ENCODE measurements at regions not wholly inside any gene's neighbourhood (a gene's known extent, or its start where the extent isn't known, plus 50 kb on each side); places are given as distances from the start of the nearest gene placed in this dataset.
"Not testable (repeated sequence)": the region's sequence is repeated elsewhere in the genome, so short reads cannot be mapped to it uniquely, and the experiment has no call there.

- Histone ChIP-seq H3K27ac (ENCODE audit: low read depth, low read length) (no peak overlapping the region), H3K9ac (ENCODE audit: low read depth, low read length) (no peak overlapping the region), H3K36me3 (ENCODE audit: control insufficient read depth, insufficient read depth, low read length) (no peaks in the 10 kb centered on the region), H3K9me3 (ENCODE audit: control insufficient read depth, insufficient read depth, low read length) (no peaks in the 10 kb centered on the region), H3K4me1 (ENCODE audit: control insufficient read depth, insufficient read depth, low read length) (no peaks in the 10 kb centered on the region), H3K27me3 (ENCODE audit: control insufficient read depth, insufficient read depth, low read length) (no peaks in the 10 kb centered on the region), H3K4me3 (ENCODE audit: low read depth, low read length) (no peak overlapping the region)
Measured at GRCh38 chr13:109939180-109939579, 152.8 kb upstream of the IRS2 start.

- H3K4me1 ChIP-seq (ENCODE audit: control insufficient read depth, insufficient read depth, low read length): peaks cover under 1% of the 10 kb centered on the region; the same call in 1 of the 2 replicates
- no peaks in the 10 kb centered on the region for H3K36me3 ChIP-seq (ENCODE audit: control insufficient read depth, insufficient read depth, low read length)
- H3K9ac ChIP-seq (ENCODE audit: low read depth, low read length): no peak overlapping the region
- H3K9me3 ChIP-seq (ENCODE audit: control insufficient read depth, insufficient read depth, low read length): no peaks in the 10 kb centered on the region
- no peak overlapping the region for H3K4me3 ChIP-seq (ENCODE audit: low read depth, low read length)
- no peak overlapping the region for H3K27ac ChIP-seq (ENCODE audit: low read depth, low read length)
- no peaks in the 10 kb centered on the region for H3K27me3 ChIP-seq (ENCODE audit: control insufficient read depth, insufficient read depth, low read length)
Measured at GRCh38 chr13:109938255-109938936, 152.0 kb upstream of the IRS2 start.

DNA sequence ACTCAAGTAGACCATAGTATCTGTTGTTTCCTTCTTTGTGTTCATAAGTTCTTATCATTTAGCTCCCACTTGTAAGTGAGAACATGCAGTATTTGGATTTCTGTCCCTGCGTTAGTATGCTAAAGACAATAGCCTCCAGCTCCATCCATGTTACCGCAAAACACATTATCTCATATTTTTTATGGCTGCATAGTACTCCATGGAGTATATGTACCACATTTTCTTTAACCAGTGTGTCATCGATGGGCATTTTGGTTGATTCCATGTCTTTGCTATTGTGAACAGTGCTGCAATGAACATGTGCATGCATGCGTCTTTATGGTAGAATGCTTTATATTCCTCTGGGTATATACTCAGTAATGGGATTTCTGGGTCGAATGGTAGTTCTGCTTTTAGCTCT is 148.1 kb upstream of the IRS2 start:
- H3K9me3 ChIP-seq (ENCODE audit: control insufficient read depth, insufficient read depth, low read length); H3K9ac ChIP-seq (ENCODE audit: low read depth, low read length); H3K27ac ChIP-seq (ENCODE audit: low read depth, low read length); H3K4me1 ChIP-seq (ENCODE audit: control insufficient read depth, insufficient read depth, low read length); H3K27me3 ChIP-seq (ENCODE audit: control insufficient read depth, insufficient read depth, low read length); H3K36me3 ChIP-seq (ENCODE audit: control insufficient read depth, insufficient read depth, low read length); H3K4me3 ChIP-seq (ENCODE audit: low read depth, low read length): not testable (repeated sequence)

DNA sequence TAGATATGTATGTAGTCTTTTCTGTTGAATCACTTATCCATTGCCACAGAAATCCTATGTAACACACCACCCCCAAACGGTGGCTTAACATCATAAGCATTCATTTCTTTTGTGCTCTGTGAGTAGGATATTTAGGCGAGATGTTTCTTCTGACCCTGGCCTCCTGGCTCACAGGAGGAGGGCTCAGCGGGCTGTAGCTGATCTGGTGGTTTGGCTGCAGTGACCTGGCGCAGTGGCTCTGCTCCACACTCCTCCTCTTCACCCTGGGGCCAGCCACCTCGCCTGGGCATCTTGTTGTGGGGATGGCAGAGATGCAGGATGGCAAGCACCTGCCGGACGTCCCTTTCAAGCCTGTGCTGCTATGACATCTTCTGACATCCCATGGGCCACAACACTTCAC is 147.1 kb upstream of the IRS2 start:
- no peak overlapping the region for H3K9ac ChIP-seq (ENCODE audit: low read depth, low read length)
- peaks cover 3% of the 10 kb centered on the region; the same call in 1 of the 2 replicates for H3K4me1 ChIP-seq (ENCODE audit: control insufficient read depth, insufficient read depth, low read length)
- H3K36me3 ChIP-seq (ENCODE audit: control insufficient read depth, insufficient read depth, low read length): no peaks in the 10 kb centered on the region
- H3K9me3 ChIP-seq (ENCODE audit: control insufficient read depth, insufficient read depth, low read length): no peaks in the 10 kb centered on the region
- no peak overlapping the region for H3K4me3 ChIP-seq (ENCODE audit: low read depth, low read length)
- H3K27me3 ChIP-seq (ENCODE audit: control insufficient read depth, insufficient read depth, low read length): no peaks in the 10 kb centered on the region
- no peak overlapping the region for H3K27ac ChIP-seq (ENCODE audit: low read depth, low read length)

- Histone ChIP-seq H3K27me3 (ENCODE audit: control insufficient read depth, insufficient read depth, low read length) (no peaks in the 10 kb centered on the region), H3K27ac (ENCODE audit: low read depth, low read length) (no peak overlapping the region), H3K9me3 (ENCODE audit: control insufficient read depth, insufficient read depth, low read length) (no peaks in the 10 kb centered on the region), H3K36me3 (ENCODE audit: control insufficient read depth, insufficient read depth, low read length) (no peaks in the 10 kb centered on the region), H3K4me3 (ENCODE audit: low read depth, low read length) (no peak overlapping the region), H3K4me1 (ENCODE audit: control insufficient read depth, insufficient read depth, low read length) (no peaks in the 10 kb centered on the region), H3K9ac (ENCODE audit: low read depth, low read length) (no peak overlapping the region)
Measured at GRCh38 chr13:109924376-109924775, 138.0 kb upstream of the IRS2 start.

DNA sequence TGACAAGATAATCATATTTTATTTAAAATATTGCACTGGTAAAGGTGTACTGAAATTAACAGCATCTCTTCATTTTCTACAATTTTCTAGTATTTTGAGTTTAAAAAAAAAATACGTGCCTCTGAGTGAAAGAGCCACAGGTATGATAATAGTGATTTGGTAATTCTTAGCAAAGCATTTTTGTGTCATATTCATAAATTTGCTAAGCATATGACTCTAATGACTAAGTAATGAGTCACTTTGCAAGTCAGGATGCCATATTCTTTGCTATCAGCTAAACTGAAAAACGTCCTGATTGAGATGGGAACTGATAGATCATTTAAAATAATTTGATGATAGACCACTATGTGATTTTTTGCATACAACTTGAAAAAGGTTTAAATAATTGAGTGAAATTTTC is 136.1 kb upstream of the IRS2 start:
- Histone ChIP-seq H3K9me3 (ENCODE audit: control insufficient read depth, insufficient read depth, low read length) (no peaks in the 10 kb centered on the region), H3K4me3 (ENCODE audit: low read depth, low read length) (no peak overlapping the region), H3K36me3 (ENCODE audit: control insufficient read depth, insufficient read depth, low read length) (no peaks in the 10 kb centered on the region), H3K9ac (ENCODE audit: low read depth, low read length) (no peak overlapping the region), H3K27me3 (ENCODE audit: control insufficient read depth, insufficient read depth, low read length) (no peaks in the 10 kb centered on the region), H3K27ac (ENCODE audit: low read depth, low read length) (no peak overlapping the region), H3K4me1 (ENCODE audit: control insufficient read depth, insufficient read depth, low read length) (no peaks in the 10 kb centered on the region)

DNA sequence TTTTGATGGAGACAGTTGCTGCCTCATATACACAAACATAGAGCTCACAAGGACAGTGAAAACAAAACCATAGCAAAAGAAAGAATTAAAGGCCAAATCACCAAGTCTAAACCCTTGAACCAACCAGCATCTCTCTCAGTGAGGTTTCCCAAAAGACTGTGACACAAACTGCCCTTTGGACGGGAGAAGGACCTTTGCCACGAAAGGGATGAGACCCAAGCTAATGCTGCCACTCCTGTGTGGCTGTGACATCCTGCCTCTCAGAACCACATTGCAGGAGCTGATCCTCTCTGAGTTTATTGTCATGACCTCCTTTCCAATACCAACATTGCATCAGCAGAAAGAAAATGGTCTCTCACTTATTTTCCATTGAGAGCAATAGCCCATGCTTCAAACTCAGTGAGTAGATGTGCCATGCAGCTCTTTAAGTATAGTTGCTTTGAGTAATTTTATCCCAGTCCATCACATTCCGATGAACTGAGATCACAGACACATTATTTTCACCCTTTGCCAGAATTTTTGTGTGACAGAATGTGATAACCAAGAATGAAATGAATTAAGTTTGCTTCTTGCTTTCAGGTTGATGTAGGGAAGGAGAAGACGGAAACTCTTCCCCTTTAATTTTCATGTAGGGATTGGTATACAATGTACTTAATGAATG is 133.5 kb upstream of the IRS2 start:
- no peaks in the 10 kb centered on the region for H3K4me1 ChIP-seq (ENCODE audit: control insufficient read depth, insufficient read depth, low read length)
- H3K9me3 ChIP-seq (ENCODE audit: control insufficient read depth, insufficient read depth, low read length): no peaks in the 10 kb centered on the region
- H3K27ac ChIP-seq (ENCODE audit: low read depth, low read length): no peak overlapping the region
- no peaks in the 10 kb centered on the region for H3K27me3 ChIP-seq (ENCODE audit: control insufficient read depth, insufficient read depth, low read length)
- H3K9ac ChIP-seq (ENCODE audit: low read depth, low read length): no peak overlapping the region
- H3K36me3 ChIP-seq (ENCODE audit: control insufficient read depth, insufficient read depth, low read length): no peaks in the 10 kb centered on the region
- no peak overlapping the region for H3K4me3 ChIP-seq (ENCODE audit: low read depth, low read length)

- Histone ChIP-seq H3K27me3 (ENCODE audit: control insufficient read depth, insufficient read depth, low read length) (no peaks in the 10 kb centered on the region), H3K4me1 (ENCODE audit: control insufficient read depth, insufficient read depth, low read length) (no peaks in the 10 kb centered on the region), H3K4me3 (ENCODE audit: low read depth, low read length) (no peak overlapping the region), H3K9ac (ENCODE audit: low read depth, low read length) (no peak overlapping the region), H3K27ac (ENCODE audit: low read depth, low read length) (no peak overlapping the region), H3K36me3 (ENCODE audit: control insufficient read depth, insufficient read depth, low read length) (no peaks in the 10 kb centered on the region), H3K9me3 (ENCODE audit: control insufficient read depth, insufficient read depth, low read length) (no peaks in the 10 kb centered on the region)
Measured at GRCh38 chr13:109918179-109918711, 131.9 kb upstream of the IRS2 start.

DNA sequence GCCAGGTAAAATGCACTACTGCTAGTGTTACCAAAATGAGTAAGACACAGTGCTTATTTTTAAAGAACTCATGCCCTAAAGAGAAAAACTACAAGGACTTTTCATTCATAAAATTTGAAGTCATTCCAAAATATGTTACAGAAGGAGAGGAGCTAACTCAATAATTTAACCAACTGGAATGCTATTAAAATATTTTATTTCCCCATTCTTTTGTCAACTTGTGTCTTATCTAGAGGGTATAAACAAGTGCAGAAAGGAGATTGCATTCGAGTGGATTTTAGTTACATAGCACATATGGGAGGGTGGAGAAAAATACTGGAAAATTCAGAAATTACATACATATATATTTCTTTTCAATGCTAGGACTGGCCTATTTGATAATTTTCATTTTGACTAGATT is 131.0 kb upstream of the IRS2 start:
- no peaks in the 10 kb centered on the region for H3K27me3 ChIP-seq (ENCODE audit: control insufficient read depth, insufficient read depth, low read length)

GRCh38 chr13:109913936-109914510 is 127.6 kb upstream of the IRS2 start:
- H3K27me3 ChIP-seq (ENCODE audit: control insufficient read depth, insufficient read depth, low read length): no peaks in the 10 kb centered on the region
- H3K27ac ChIP-seq (ENCODE audit: low read depth, low read length): no peak overlapping the region
- H3K36me3 ChIP-seq (ENCODE audit: control insufficient read depth, insufficient read depth, low read length): no peaks in the 10 kb centered on the region
- H3K4me1 ChIP-seq (ENCODE audit: control insufficient read depth, insufficient read depth, low read length): no peaks in the 10 kb centered on the region
- H3K9me3 ChIP-seq (ENCODE audit: control insufficient read depth, insufficient read depth, low read length): no peaks in the 10 kb centered on the region
- no peak overlapping the region for H3K4me3 ChIP-seq (ENCODE audit: low read depth, low read length)
- H3K9ac ChIP-seq (ENCODE audit: low read depth, low read length): no peak overlapping the region

More for the DNA sequence above, 131.0 kb upstream of the IRS2 start:
- Histone ChIP-seq H3K9me3 (ENCODE audit: control insufficient read depth, insufficient read depth, low read length) (no peaks in the 10 kb centered on the region), H3K9ac (ENCODE audit: low read depth, low read length) (no peak overlapping the region), H3K36me3 (ENCODE audit: control insufficient read depth, insufficient read depth, low read length) (no peaks in the 10 kb centered on the region), H3K4me3 (ENCODE audit: low read depth, low read length) (no peak overlapping the region), H3K4me1 (ENCODE audit: control insufficient read depth, insufficient read depth, low read length) (no peaks in the 10 kb centered on the region), H3K27ac (ENCODE audit: low read depth, low read length) (no peak overlapping the region)

DNA sequence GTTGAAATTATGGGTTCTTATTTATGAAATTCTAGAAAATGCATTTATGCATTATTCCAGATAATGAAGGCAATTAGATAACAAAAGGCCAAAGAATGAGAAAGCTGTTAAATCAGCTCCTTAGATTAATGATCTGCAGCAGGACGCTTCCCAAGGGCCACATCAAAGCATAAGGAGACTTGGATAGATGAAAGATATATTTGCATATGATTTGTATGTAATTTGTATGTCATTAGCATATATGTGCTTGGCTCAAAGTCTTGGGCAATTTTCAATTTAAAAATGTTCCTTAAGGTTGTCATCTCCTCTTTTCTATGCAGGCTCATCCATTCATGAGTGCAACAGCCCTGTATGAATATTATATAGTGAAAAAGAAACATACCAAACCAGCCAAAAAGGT is 126.8 kb upstream of the IRS2 start:
- Histone ChIP-seq H3K27me3 (ENCODE audit: control insufficient read depth, insufficient read depth, low read length) (no peaks in the 10 kb centered on the region), H3K27ac (ENCODE audit: low read depth, low read length) (no peak overlapping the region), H3K9me3 (ENCODE audit: control insufficient read depth, insufficient read depth, low read length) (no peaks in the 10 kb centered on the region), H3K4me3 (ENCODE audit: low read depth, low read length) (no peak overlapping the region), H3K4me1 (ENCODE audit: control insufficient read depth, insufficient read depth, low read length) (no peaks in the 10 kb centered on the region), H3K36me3 (ENCODE audit: control insufficient read depth, insufficient read depth, low read length) (no peaks in the 10 kb centered on the region), H3K9ac (ENCODE audit: low read depth, low read length) (no peak overlapping the region)

Measured in HUES48 (cell line).